K562 (cell line): ENCODE measurements at regions not wholly inside any gene's neighbourhood (a gene's known extent, or its start where the extent isn't known, plus 50 kb on each side); places are given as distances from the start of the nearest gene placed in this dataset.
A peak's percentile ranks its signal among the peaks of the same experiment; 100 is the strongest.

Experiments
- HOXB6 ChIP-seq: fragments of 250-450 bp; sonication (Bioruptor Pico); IDR thresholded peaks from 2 replicates; pipeline ENCODE4 v1.5.1; 2022; ENCODE audit warnings: mild to moderate bottlenecking, borderline replicate concordance
- PPARD ChIP-seq: fragments of 250-450 bp; sonication (Bioruptor Pico); IDR thresholded peaks from 2 replicates; pipeline ENCODE4 v1.8.0; 2022; ENCODE audit warnings: inconsistent platforms, mild to moderate bottlenecking, moderate library complexity
- PTBP1 ChIP-seq: fragments of 200-400 bp; formaldehyde crosslinking; IDR thresholded peaks from 2 replicates; pipeline ENCODE4 v1.6.1; 2017; ENCODE audit warnings: low read depth, low read length
- RFX1 ChIP-seq: fragments of 450-650 bp; IDR thresholded peaks from 2 replicates; pipeline ENCODE4 v1.6.1; 2016; ENCODE audit warnings: mild to moderate bottlenecking, moderate library complexity
- ZNF146 ChIP-seq: IDR thresholded peaks from one replicate; pipeline ENCODE4 v1.6.1; 2018; ENCODE audit warnings: missing compliant biosample characterization; ENCODE audit not compliant: unreplicated experiment
- ZNF212 ChIP-seq: fragments of 450-650 bp; formaldehyde crosslinking; IDR thresholded peaks from 2 replicates; pipeline ENCODE4 v1.4.0; 2020; ENCODE audit warnings: mild to moderate bottlenecking
- ZNF3 ChIP-seq: fragments of 250-450 bp; sonication (Bioruptor Pico); IDR thresholded peaks from 2 replicates; pipeline ENCODE4 v1.5.0; 2021; ENCODE audit warnings: mild to moderate bottlenecking, moderate library complexity
- ZNF354B ChIP-seq: fragments of 250-450 bp; sonication (Bioruptor Pico); IDR thresholded peaks from 2 replicates; pipeline ENCODE4 v1.4.0; 2020
- ZNF445 ChIP-seq: fragments of 250-450 bp; sonication (Bioruptor Pico); IDR thresholded peaks from 2 replicates; pipeline ENCODE4 v1.4.0; 2020; ENCODE audit warnings: low read depth, mild to moderate bottlenecking, moderate library complexity
- TF ChIP-seq, protein P1 (sequence below): fragments of 250-450 bp; sonication (Bioruptor Pico); IDR thresholded peaks from 2 replicates; pipeline ENCODE4 v1.8.0; 2021; ENCODE audit warnings: borderline replicate concordance, mild to moderate bottlenecking, moderate library complexity; ENCODE audit not compliant: poor library complexity, severe bottlenecking
- TF ChIP-seq, protein P2 (sequence below): fragments of 450-650 bp; formaldehyde crosslinking; IDR thresholded peaks from 2 replicates; pipeline ENCODE4 v1.4.0; 2022; ENCODE audit warnings: missing genetic modification characterization
- TF ChIP-seq, protein P3 (sequence below): fragments of 250-450 bp; sonication (Bioruptor Pico); IDR thresholded peaks from 2 replicates; pipeline ENCODE4 v1.8.0; 2022; ENCODE audit warnings: inconsistent platforms, mild to moderate bottlenecking, moderate library complexity, borderline replicate concordance
- TF ChIP-seq, protein P4 (sequence below): fragments of 450-650 bp; IDR thresholded peaks from 2 replicates; pipeline ENCODE4 v1.6.1; 2018; ENCODE audit warnings: mild to moderate bottlenecking, low read depth; ENCODE audit not compliant: partially characterized antibody
- TF ChIP-seq, protein P5 (sequence below): sonication (generic); formaldehyde crosslinking; IDR thresholded peaks from 2 replicates; pipeline ENCODE4 v1.8.1; 2023; ENCODE audit warnings: mild to moderate bottlenecking, missing genetic modification reagents
- TF ChIP-seq, protein P6 (sequence below): fragments of 450-650 bp; conservative IDR thresholded peaks from 2 replicates; pipeline ENCODE4 v1.6.1; 2016; ENCODE audit warnings: missing genetic modification characterization, low read depth, mild to moderate bottlenecking, control low read depth, missing compliant biosample characterization

DNA sequence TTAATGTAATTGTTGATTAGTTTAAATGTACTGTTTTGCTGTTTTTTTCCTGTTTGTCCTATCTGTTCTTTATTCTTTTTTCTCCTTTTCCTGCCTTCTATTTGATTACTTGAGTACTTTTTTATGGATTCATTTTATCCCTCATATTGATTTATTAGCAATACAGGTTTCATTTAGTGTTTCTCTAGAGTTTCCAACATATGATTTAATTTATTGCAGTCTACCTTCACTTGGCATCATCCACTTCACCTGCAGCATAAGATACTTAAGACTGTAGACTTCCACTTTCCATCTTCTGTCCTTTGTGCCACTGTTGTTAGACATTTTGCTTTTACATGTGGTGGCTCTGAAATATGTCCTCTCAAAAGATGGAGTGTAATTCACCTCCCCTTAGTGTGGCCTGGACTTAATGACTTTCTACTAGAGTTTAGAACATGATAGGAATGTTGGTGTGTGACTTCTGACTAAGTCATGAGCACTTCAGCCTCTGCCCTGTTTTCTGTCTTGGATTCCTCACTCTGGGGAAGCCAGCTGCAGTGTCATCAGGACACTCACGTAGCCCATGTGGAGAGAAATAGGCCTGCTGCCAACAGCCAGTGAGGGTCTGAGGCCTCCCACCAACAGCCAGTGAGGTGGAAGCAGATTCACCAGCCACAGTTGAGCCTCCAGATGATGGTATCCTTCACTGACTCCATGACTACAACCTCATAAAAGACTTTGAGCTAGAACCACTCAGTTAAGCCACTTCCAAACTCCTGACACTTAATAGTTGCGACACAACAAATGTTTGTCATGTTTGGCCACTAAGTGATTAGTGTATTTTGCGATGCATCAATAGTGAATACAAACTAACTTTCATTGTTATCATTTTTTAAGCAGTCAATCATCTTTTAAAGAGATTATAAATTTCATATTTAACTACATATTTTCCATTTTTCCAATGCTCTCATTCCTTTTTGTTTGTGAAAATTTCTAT is 643.5 kb upstream of the DPP6 start (continued):
- TF ChIP-seq, protein P1, sequence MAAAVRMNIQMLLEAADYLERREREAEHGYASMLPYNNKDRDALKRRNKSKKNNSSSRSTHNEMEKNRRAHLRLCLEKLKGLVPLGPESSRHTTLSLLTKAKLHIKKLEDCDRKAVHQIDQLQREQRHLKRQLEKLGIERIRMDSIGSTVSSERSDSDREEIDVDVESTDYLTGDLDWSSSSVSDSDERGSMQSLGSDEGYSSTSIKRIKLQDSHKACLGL = no peak
- TF ChIP-seq, protein P2, sequence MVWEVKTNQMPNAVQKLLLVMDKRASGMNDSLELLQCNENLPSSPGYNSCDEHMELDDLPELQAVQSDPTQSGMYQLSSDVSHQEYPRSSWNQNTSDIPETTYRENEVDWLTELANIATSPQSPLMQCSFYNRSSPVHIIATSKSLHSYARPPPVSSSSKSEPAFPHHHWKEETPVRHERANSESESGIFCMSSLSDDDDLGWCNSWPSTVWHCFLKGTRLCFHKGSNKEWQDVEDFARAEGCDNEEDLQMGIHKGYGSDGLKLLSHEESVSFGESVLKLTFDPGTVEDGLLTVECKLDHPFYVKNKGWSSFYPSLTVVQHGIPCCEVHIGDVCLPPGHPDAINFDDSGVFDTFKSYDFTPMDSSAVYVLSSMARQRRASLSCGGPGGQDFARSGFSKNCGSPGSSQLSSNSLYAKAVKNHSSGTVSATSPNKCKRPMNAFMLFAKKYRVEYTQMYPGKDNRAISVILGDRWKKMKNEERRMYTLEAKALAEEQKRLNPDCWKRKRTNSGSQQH (CRISPR knock-in tag) = peak; percentile 89
- TF ChIP-seq, protein P3, sequence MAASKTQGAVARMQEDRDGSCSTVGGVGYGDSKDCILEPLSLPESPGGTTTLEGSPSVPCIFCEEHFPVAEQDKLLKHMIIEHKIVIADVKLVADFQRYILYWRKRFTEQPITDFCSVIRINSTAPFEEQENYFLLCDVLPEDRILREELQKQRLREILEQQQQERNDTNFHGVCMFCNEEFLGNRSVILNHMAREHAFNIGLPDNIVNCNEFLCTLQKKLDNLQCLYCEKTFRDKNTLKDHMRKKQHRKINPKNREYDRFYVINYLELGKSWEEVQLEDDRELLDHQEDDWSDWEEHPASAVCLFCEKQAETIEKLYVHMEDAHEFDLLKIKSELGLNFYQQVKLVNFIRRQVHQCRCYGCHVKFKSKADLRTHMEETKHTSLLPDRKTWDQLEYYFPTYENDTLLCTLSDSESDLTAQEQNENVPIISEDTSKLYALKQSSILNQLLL (CRISPR knock-in tag) = no peak
- TF ChIP-seq PPARD (CRISPR knock-in tag) = no peak
- TF ChIP-seq, protein P4, sequence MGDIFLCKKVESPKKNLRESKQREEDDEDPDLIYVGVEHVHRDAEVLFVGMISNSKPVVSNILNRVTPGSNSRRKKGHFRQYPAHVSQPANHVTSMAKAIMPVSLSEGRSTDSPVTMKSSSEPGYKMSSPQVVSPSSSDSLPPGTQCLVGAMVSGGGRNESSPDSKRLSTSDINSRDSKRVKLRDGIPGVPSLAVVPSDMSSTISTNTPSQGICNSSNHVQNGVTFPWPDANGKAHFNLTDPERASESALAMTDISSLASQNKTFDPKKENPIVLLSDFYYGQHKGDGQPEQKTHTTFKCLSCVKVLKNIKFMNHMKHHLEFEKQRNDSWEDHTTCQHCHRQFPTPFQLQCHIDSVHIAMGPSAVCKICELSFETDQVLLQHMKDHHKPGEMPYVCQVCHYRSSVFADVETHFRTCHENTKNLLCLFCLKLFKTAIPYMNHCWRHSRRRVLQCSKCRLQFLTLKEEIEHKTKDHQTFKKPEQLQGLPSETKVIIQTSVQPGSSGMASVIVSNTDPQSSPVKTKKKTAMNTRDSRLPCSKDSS = no peak
- peak; percentile 42; the same call in 1 of the 2 replicates for TF ChIP-seq RFX1
- peak; percentile 21; the same call in 1 of the 2 replicates for TF ChIP-seq ZNF3 (CRISPR knock-in tag)
- TF ChIP-seq ZNF212 (CRISPR knock-in tag) = peak; percentile 45; the same call in 1 of the 2 replicates
- TF ChIP-seq HOXB6 (CRISPR knock-in tag) = peak; percentile 83; the same call in 1 of the 2 replicates
- TF ChIP-seq PTBP1 = 0 out of 2 replicates have a peak, but pooled peaks have one; percentile 23
- TF ChIP-seq, protein P5, sequence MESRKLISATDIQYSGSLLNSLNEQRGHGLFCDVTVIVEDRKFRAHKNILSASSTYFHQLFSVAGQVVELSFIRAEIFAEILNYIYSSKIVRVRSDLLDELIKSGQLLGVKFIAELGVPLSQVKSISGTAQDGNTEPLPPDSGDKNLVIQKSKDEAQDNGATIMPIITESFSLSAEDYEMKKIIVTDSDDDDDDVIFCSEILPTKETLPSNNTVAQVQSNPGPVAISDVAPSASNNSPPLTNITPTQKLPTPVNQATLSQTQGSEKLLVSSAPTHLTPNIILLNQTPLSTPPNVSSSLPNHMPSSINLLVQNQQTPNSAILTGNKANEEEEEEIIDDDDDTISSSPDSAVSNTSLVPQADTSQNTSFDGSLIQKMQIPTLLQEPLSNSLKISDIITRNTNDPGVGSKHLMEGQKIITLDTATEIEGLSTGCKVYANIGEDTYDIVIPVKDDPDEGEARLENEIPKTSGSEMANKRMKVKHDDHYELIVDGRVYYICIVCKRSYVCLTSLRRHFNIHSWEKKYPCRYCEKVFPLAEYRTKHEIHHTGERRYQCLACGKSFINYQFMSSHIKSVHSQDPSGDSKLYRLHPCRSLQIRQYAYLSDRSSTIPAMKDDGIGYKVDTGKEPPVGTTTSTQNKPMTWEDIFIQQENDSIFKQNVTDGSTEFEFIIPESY = no peak
- peak; percentile 78 for TF ChIP-seq ZNF445 (CRISPR knock-in tag)
- TF ChIP-seq, protein P6, sequence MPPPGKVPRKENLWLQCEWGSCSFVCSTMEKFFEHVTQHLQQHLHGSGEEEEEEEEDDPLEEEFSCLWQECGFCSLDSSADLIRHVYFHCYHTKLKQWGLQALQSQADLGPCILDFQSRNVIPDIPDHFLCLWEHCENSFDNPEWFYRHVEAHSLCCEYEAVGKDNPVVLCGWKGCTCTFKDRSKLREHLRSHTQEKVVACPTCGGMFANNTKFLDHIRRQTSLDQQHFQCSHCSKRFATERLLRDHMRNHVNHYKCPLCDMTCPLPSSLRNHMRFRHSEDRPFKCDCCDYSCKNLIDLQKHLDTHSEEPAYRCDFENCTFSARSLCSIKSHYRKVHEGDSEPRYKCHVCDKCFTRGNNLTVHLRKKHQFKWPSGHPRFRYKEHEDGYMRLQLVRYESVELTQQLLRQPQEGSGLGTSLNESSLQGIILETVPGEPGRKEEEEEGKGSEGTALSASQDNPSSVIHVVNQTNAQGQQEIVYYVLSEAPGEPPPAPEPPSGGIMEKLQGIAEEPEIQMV (tag) = no peak
- no peak for TF ChIP-seq ZNF146 (CRISPR knock-in tag)
- TF ChIP-seq ZNF354B (CRISPR knock-in tag) = no peak
